22Rv1 (cell line): ENCODE measurements at regions not wholly inside any gene's neighbourhood (a gene's known extent, or its start where the extent isn't known, plus 50 kb on each side); places are given as distances from the start of the nearest gene placed in this dataset.

Source experiments
- H3K27ac ChIP-seq: fragments of 450-650 bp; 2 replicates; pipeline ENCODE4 v1.5.1; 2017
- CTCF ChIP-seq: fragments of 450-650 bp; IDR thresholded peaks from 2 replicates; pipeline ENCODE4 v1.5.1; 2017; ENCODE audit warnings: mild to moderate bottlenecking
- ZFX ChIP-seq: fragments of 450-650 bp; IDR thresholded peaks from 2 replicates; pipeline ENCODE4 v1.6.1; 2017; ENCODE audit warnings: antibody characterized with exemption, borderline replicate concordance

DNA sequence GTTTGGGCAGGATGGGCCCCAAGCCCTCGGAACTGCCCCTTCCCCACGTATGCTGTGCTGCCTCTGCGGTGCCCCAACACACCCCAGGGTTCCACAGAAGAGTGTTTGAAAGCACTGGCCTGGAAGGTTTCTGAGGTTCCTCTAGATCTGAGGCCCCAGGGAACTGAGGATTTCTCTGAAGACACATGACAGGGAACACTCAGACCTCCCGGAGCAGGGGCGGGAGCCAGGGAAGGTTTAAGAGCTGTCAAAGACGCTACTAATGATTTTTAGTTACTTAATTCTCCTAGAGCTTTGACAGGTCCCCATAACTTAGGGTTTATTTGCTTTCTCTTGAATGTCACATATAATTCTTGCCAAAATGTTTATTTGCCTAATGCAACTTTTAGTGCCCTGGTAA, 212.3 kb upstream of the GRIK3 start:
- TF ChIP-seq CTCF = no peak
- TF ChIP-seq ZFX = no peak
- H3K27ac ChIP-seq = no peak overlapping the region

DNA sequence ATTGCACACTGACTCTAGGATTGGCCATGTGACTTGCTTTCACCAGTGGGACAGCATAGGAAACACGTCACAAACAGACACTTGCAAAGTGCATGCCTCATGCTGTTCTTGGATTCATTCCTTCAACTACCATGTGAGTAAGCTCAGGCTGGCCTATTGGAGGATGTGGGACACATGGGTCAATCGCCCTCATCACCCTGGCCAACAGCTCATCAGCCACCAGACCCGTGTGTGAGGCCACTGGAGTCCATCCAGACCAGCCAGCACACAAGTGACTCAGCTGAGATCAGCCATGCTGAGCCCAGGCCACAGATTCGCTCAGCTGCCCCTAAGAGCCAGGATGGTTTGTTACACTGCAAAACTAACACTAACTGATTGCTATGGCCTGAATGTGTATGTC, 216.1 kb upstream of the GRIK3 start:
- no peak overlapping the region for H3K27ac ChIP-seq
- TF ChIP-seq CTCF (no peak), ZFX (no peak)

- TF ChIP-seq CTCF (no peak), ZFX (no peak)
- H3K27ac ChIP-seq = no peak overlapping the region
Observed at GRCh38 chr1:37255136-37255795, 219.1 kb upstream of the ZC3H12A start.

DNA sequence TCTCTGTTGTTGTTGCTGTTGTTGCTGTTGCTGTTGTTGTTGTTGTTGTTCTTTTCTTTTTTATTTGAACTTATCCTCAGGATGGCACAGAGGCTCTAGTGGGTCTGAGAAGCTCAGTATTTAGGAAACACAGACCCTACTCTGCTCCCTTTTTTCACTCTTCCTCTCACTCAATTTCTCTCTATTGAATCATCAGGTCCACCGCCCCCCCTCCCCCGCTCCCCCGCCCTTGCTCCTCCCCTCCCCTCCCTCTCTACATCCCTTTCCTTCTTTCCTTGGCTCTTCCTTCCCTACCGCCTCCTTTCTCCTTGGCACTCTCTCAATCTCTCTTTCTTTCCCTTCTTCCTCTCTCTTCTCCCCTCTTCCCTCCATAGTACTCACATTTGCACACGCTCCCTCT, 218.5 kb upstream of the ZC3H12A start:
- no peak overlapping the region for H3K27ac ChIP-seq
- TF ChIP-seq ZFX = no peak

DNA sequence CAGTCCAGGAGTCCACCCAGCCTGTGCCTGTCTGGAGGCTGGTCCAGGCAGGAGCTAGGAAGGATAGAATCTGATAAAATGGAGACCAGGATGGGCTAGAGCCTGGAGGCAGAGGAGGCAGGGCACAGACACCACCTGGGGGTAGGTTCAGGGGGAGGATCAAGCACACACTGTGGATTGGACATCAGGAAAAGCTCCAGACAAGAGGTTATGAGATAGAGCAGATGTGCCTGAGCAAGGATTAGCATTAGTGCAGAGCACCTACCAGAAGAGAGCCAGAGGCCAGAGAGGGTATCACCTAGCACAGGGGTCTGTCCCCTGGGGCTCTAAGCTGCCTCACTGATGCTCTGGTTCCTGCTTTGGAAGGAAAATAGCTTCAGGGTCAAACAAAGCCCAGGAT, 216.7 kb upstream of the ZC3H12A start:
- TF ChIP-seq CTCF (no peak), ZFX (no peak)
- H3K27ac ChIP-seq = no peak overlapping the region

DNA sequence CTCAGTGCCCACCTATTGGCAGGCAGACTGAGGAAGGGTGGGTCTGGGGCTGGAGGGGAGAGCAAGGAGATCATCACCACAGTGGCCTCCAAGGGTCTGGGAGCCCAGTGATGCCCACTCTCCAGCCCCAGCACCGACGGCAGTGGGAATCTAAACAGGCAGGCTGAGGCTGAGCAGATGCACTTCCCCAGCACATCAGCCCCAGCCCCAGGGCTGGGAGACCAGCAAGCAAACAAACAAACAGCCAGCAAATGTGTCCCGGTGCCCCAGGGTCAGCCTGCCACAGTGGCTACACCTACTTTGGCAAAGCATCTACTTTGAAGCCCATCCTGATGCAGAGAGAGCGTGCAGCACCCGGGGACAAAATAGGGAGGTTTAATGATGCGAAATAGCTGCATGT, 216.3 kb upstream of the ZC3H12A start:
- H3K27ac ChIP-seq = no peak overlapping the region
- TF ChIP-seq CTCF (no peak), ZFX (no peak)

GRCh38 chr1:37259019-37259418, 215.4 kb upstream of the ZC3H12A start:
- TF ChIP-seq ZFX (no peak), CTCF (no peak)
- H3K27ac ChIP-seq = no peak overlapping the region

- TF ChIP-seq ZFX (no peak), CTCF (no peak)
- H3K27ac ChIP-seq = no peak overlapping the region
Observed at GRCh38 chr1:37261129-37261528, 213.3 kb upstream of the ZC3H12A start.
